Stromal cell of bone marrow (primary cell): ENCODE measurements at regions not wholly inside any gene's neighbourhood (a gene's known extent, or its start where the extent isn't known, plus 50 kb on each side); places are given as distances from the start of the nearest gene placed in this dataset.

Experiments used
- DNase-seq: peaks from one replicate; pipeline ENCODE4 v3.0.0-alpha.2; 2012; ENCODE audit warnings: low read depth

DNA sequence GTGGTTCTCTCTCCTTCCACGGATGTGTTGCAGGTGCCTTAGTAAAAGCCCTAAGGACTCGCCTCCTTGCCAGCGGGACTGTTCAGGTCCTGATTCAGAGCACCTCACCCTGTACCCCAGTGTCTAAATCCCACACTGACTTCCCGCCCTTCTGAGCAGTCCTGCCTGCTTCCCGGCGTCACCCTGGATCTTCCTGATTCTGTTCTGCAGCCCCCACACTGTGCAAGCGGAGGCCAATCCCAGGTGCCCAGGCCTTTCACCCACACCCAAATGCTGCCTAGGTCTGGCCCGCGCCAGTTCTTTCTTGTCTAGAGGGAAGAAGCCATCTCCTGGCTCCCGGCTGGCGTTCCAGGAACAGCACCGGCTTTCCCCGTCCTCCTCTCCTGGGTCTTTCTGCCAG is 95.9 kb upstream of the GALNT2 start:
- DNase-seq, result no peak

DNA sequence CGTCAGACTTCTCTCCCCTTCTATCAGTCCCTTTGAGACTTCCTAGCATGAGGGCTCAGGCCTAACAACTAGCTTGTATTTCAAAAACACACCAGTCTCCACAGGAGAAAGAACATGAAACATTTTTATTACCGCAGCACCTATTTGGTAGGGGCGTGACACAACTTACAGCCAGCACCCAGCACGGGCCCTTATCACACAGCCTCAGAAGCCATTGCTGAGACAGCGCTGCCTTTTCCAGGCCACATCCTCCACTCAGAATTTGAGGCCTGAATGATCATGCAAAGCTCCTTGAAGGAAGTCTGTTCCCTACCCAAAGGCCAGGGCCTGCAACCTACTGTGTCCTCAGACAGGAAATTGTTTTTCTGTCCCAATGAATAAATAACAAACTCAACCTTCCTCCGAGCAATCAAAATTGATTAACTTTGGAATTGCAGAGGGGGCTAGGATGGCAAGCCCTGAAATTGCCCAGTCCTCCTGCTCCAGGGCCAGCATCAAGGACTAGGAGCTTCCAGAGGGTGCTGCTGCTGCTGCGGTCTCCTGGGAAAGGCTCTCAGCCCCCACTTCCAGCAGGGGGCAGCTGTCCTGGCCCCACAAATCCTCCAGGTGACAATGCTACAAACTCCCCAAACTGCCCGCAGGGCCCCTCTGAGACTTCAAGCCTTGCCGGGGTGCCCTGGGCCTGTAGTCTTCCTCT is 94.3 kb upstream of the GALNT2 start:
- DNase-seq, result no peak

DNA sequence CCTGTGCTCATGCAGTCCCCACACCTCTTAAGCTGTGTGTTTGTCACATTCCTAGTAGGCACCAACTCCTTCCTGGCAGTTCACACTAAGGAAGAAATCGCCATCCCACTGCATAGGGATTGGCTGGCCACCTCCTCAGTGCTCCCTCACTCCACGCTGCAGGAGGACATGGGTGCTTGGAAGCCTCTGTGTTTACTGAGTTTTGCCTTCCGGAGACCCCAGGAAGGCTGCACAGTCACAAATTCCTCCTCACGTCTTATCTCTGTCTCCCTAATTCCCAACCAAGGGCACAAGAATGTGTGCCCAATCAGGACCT is 93.8 kb upstream of the GALNT2 start:
- DNase-seq, result no peak

DNA sequence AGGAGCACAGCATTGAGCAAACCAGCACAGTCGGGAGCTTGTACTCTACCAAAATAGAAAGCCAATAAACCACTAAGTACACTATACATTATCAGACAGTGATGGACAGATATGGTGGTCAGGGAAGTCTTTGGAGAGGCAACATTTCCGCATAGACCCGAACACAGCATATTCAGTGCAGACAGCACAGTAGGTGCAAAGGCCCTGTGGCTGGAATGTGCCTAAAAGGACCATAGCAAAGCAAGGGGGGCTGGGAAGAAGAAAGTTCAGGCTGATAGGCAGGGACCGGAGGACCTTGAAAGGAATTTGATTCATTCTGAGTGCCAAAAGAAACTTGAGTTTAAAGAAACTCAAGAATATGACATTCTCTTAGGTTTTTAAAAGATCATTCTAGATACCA is 92.0 kb upstream of the GALNT2 start:
- DNase-seq, result no peak

DNA sequence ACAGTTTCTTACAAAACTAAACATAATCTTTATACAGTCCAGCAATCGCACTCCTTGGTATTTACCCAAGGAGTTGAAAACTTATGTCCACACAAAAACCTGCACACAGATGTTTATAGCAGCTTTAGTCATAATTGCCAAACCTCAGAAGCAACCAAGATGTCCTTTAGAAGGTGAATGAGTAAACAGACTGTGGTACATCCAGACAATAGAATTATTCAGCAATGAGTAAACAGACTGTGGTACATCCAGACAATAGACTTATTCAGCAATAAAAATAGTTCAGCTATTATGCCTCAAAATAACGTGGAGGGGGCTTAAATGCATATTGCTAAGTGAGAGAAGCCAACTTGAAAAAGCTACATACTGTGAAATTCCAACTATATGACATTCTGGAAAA is 87.0 kb upstream of the GALNT2 start:
- DNase-seq, result no peak

DNA sequence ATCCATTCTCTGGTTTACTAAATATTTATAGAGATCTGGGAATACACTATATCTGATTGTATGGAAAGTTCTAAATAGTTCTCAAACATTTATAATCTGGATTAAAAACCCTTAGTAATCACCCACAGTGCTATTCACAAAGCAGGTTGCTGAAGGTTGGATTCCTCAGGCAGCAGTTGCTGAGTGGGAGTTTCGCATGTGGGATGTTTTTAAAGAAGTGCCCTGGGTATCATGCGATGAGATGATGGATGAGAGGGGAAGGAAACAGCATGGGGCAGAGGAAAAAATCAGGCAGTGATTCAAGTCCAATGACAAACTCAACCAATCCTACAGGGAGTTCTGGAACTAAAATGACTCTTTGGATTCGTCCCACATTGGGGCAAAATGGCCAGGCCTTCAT is 85.3 kb upstream of the GALNT2 start:
- no peak for DNase-seq

DNA sequence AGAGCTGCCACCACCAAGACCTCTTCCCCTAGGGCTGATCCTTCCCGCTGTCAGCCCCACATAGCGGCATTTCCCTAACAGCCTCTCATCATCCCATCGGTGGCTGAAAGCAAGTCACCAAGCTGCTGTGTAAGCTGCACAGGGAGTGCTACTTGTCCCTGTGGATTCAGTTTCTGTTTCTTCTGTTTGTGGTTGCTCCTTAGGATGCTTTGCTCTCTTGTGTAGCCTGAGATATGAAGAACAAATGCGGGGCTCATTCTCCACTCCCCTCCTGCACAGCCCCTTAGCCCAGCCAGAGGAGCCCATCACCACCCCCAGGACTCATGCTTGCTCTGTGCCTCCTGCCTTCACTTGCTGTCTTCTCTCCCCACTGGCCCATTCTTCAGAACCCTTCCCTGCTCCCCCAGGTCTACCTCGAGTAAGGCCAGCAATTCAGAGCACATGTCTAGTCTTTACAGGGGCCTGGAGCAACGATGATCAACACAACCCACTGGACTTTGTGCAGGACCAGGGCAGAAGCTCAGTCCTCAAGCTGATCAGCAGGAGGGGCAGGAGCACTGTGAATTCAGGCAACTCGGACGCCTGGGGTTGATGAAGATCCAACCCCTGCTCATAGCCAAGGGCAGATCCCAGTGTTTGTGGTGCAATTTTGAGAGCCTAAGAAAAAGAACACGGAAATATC is 82.6 kb upstream of the GALNT2 start:
- DNase-seq, result no peak

DNA sequence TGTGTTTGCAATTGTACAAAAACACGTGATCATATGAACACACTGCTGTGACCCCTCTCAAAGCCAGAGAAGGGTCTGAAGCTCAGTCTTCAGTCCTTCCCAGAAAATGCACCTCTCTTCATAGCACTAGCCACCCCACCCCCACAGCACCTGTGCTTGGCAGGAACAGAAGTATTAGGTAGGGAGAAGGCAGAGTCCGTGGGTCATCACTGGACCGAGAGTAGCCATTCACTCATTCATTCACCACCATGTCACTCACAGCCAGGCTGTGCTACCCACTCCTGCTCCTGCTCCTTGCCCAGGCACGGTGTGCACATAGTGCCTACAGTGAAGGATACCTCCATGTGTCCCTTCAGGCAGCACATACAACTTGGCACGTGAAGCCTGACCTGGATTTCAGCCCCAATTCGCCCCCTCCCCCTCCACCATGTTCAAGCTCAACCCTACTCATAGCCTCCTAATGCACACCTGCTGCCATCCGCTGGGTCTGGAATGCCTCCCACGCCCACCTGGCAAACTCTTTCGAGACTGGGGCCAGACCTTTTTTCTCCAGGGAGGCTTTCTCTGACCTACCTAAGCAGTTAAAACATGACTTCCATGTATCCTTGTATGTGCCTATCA is 81.9 kb upstream of the GALNT2 start:
- no peak for DNase-seq

DNA sequence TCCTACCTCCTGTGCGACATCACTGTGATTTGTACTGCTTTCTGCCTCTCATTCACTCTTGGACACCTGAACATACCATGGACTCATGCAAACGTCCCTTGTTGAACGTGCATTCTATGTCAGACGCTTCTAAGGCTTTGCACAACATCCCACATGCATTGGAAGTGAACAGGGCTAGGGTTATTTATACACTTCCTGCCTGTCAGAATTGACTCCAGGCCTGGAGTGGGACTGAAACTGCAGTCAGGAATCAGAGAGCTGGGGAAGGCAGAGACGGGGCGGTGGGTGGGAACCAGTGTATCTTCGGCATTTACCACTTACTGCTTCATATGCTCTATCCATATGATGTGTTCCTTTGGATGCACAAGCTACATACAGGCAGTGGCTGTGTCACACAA is 81.4 kb upstream of the GALNT2 start:
- DNase-seq, result no peak

DNA sequence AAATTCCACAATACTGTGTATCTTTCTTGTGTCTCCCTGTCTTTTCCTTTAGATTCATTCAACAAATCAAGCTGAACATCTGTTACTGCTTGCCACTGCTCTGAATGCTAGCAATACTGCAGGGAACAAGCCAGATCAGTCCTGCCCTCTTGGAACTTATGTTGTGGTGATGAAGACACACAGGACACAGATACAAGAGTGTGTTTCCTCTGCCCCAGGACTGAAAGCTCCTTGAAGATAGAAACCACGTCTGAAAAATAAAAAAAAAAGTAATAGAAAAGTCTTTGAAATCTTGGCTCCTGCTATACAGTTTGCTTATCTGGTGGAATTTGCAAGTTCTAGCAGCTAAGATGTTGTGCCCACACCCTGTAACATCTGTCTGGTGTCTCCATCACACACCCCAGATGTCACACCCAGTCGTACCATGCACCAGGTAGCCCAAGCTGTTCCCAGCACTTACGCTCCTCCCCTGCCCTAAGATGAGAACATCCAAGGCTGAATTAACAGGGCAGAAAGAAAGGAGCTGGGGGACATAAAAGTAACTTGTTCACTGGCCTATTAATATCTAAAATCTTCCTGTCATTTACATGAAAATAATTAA is 80.2 kb upstream of the GALNT2 start:
- DNase-seq, result no peak

DNA sequence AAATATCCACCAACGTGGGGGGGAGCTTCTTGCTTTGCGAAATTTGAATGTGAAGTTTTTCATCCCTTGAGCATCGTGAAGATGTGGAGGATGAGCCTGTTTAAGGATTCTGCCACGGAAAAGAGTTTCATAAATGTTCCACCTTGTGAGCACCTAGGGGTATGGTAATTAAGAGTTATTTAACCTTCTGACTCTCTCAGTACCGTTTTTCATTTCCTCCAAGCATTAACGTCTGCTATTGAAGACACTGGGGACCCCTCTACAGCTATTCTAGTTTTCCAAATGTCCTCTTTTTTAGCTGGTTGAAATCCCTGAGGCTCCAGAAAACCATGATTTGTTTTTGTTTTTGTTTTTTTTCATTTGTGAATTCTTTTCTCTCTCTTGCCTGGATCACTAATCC is 79.1 kb upstream of the GALNT2 start:
- DNase-seq, result no peak

DNA sequence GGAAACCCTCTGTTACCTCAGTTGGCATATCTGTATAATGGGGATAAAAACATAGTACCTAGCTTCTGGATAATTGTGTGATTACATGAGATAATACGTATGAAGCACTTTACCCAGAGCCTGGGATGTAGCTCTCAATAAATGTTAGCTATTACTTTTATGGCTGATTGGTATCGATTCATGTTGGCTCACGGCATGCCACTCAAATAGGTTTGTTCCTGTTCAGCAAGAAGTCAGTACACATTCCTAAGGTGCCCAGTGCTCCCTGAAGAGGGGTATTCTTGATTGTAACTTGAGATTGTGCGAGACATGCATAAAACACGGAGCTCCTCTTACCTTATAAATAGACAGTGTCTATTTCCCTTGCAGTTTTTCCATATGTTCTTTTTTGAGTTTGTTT is 78.5 kb upstream of the GALNT2 start:
- DNase-seq, result no peak

DNA sequence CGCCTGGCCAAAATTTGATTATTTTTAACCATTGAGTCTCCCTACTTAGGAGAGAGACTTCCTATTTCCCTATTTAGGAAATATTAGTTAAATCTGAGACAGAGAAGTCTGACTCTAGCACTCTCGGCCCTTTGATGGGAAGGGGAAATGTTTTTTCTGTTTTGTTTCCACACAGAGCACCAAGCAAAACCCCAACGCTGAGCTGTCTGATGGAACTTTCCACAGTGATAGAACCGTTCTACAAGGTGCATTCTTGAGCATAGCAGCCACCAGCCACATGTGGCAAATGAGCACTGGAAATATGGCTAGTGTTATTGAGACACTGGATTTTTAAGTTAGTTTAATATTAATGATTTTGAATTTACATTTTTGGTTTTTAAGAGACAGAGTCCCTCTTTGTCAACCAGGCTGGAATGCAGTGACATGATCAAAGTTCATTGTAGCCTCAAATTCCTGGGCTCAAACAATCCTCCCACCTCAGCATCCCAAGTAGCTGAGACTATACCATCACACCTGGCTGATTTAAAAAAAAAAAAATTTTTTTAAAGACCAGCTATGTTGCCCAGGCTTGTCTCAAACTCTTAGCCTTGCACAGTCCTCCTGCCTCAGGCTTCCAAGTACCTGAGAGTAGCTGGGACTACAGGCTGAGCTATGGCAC is 77.3 kb upstream of the GALNT2 start:
- DNase-seq, result no peak

DNA sequence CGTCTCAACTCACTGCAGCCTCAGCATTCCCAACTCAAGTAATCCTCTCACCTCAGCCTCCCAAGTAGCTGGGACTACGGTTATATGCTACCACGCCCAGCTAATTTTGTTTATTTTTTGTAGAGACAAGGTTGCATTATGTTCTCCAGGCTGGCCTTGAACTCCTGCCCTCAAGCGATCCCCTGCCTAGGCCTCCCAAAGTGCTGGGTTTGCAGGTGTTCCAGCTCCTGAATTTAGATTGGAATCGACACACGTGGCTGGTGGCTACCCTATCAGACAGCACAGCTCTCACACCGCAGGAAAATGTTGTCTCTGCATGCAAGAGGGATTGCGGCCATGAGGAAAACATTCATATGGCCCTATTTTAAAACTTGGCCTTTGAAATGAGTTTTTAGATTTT is 76.7 kb upstream of the GALNT2 start:
- no peak for DNase-seq

DNA sequence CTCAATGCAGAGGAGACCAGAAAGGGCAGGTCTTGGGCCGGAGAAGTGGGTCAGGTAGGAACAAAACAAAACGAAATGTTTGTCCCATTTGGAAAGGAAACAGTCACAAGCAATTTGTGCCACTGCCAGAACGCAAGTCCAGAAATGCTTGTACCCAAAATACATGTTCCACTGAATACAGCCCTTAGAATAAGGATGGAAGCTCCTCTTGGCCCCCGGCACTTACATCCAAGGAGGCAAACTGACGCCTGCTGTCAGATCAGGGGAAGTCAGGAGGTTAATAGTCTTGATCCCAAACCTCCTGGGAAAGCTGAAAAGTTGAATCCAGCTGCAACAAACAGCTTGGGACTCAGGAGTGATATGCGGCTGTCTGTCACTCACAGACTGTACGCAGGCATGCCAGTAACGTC is 75.9 kb upstream of the GALNT2 start:
- no peak for DNase-seq

DNA sequence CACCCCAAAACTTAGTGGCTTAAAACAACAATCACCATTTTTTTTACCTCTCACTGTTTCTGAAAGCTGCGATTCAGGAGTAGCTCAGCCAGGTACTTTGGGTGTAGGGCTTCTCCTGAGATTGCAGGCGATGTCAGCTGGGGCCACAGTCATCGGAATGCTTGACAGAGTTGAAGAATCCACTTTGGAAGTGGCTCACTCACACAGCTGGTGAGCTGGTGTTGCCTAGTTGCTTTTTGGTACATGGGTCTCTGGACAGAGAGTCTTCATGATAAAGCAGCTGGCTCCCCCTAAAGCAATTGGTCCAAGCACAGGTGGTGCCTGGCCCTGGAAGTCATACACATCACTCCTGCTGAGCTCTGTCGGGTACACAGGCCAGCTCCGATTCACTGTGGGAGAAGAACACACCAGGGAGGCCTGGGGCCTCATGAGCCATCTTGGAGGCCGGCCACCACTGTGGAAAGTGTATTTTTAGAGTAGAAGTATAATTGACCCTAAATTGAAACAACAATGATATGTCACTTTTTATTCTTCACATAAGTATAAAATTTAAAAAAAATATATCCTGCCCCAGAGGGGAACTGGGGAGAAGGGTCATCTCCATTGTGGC is 75.2 kb upstream of the GALNT2 start:
- no peak for DNase-seq

DNA sequence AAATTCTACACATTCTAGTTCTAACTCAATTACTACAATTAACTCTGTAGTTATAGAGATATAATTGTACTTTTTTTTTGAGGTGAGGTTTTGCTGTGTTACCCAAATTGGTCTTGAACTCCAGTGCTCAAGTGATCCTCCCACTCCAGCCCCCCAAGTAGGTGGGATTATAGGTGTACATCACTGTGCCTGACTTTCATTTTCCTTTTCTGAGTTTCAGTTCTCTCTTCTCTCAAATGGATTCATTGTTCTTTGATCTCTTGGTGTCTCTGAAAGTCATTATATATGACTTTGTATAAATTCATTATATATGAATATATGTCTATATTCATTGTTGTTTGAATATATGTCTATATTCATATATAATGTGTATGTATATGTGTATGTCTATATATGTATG is 74.0 kb upstream of the GALNT2 start:
- no peak for DNase-seq

DNA sequence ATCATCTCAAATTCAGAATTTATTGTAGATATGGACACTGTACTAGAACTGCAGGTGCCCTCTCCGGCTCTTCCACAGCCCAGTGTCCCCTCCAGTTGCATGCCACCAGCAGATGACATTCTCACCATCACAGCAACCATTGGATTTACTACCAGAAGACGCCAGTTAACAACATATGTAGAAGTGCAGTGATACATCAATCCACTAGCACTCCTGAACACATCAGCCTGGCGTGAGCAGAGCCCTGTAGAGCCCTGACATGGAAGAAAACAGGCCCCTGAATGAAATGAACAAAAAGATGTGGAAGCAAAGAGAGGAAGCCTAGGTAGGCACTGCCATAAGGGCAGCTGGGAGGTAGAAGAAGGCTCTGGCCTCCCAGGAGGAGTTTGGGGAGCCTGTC is 73.1 kb upstream of the GALNT2 start:
- no peak for DNase-seq

DNA sequence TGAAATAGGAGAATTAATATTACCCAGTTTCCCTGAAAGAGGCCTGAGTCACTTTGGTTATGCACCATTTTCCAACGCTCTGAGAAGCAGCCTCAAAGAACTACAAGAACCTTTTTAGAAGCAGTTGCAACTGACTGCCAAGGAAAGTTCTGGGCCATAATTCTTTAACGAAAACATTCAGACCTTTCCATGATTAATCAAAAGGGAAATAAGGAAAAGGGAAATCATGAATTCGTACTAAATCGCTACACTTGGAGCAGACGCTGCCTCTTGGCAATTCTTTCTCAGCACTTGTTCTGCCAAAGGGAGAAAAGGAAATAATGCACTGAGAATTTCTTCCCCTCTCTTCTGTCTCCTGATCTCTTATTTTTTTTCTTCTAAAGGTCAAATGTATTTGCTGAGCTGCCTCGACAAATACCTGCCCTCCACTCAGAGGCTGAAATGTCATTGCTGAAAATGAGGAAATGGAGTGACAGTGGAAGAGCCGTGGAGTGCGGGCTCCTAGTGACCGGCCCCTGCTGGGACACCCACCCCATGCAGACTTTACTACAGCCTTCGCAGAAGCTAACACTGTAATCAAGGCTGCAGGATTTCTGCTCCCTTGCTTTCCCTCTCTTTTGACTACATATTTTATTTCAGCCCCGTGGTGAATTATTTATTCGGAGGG is 67.9 kb upstream of the GALNT2 start:
- DNase-seq, result no peak

DNA sequence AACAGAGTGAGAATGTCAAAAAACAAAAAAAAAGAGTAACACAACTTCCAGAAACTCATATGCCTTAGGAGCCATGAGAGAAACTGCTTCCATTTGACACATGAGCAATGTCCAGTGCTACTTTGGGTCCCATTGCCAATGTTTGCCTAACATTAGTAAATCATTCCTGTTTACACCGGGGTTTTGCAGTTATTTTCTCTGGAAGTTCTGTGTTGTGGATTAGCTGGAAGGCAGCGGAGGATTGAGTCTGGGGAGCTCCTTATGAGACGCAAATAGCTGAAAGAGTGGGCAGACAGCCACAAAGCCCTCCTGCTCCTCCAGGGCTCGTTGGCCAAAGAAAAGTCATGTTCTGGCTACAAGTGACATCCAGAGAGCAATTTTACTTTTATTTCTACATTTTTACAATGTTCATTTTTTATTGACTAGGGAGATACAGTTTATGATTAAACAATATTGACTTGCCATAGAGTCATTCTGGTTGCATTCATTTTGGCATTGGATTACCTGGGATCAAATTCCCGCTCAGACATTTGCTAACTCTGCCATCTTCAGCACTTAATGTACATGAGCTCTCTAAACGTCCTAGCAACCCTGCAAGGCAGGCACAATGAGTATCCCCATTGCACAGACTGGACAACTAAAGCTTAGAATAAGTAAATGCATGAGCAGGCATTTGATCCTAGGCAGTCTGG is 66.4 kb upstream of the GALNT2 start:
- no peak for DNase-seq

DNA sequence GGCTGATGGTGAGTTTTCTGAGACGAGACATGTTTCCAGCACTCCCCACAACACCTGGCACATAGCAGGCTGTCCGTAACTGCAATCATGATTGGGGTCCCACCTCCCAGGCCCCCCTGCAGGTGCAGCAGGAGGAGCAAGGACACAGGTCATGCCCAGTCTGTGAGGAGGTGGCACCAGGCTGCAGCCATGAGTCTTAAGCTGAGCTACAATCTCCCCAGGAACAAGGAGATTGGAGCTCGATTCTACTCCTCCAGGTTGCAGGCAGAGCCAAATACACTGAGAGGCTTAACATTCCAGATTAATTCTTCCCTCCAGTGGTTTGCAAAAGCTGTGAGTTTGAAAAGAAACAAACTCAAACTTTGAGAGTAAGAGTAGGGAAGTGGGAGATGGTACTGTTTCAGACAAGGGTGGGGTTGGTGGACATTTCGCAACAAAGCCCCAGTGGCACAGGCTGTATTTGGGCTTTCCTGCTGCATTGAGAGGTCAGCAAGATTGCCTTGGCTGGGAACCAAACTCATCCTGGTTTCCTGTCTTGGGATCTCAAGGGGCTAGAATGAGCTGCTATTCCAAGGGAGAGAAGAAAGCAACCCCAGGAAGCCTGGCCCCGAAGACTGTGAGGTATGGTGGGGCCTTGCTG is 64.8 kb upstream of the GALNT2 start:
- DNase-seq, result peak; percentile 15
